HFFc6 (cell line): ENCODE measurements at regions not wholly inside any gene's neighbourhood (a gene's known extent, or its start where the extent isn't known, plus 50 kb on each side); places are given as distances from the start of the nearest gene placed in this dataset.
"Not testable (repeated sequence)": the region's sequence is repeated elsewhere in the genome, so short reads cannot be mapped to it uniquely, and the experiment has no call there.

Source experiments
- DNase-seq: peaks from one replicate; pipeline ENCODE4 v3.0.0-alpha.2; 2018
- H3K27ac Mint-ChIP-seq: 2 replicates; pipeline ENCODE4 v1.8.0; 2020; ENCODE audit warnings: mild to moderate bottlenecking, mixed read lengths
- H3K27me3 Mint-ChIP-seq: 2 replicates; pipeline ENCODE4 v1.8.0; 2021; ENCODE audit warnings: mild to moderate bottlenecking, moderate library complexity, mixed read lengths; ENCODE audit not compliant: insufficient read depth
- H3K36me3 Mint-ChIP-seq: 2 replicates; pipeline ENCODE4 v1.8.0; 2021; ENCODE audit warnings: low read depth, mixed read lengths
- H3K4me1 Mint-ChIP-seq: 2 replicates; pipeline ENCODE4 v1.8.0; 2020; ENCODE audit warnings: low read depth, mixed read lengths
- H3K4me3 Mint-ChIP-seq: 2 replicates; pipeline ENCODE4 v1.8.0; 2020; ENCODE audit warnings: mild to moderate bottlenecking, moderate library complexity, mixed read lengths
- H3K9me3 Mint-ChIP-seq: 2 replicates; pipeline ENCODE4 v1.8.0; 2020; ENCODE audit warnings: mild to moderate bottlenecking, mixed read lengths
- CTCF ChIP-seq: fragments of 200-600 bp; sonication (generic); IDR thresholded peaks from 2 replicates; pipeline ENCODE4 v1.5.0; 2021; ENCODE audit warnings: antibody characterized with exemption, mild to moderate bottlenecking

GRCh38 chr2:201546576-201546975 is 95.0 kb downstream of the STRADB start:
- DNase-seq, result peak; percentile 37
- Mint-ChIP-seq H3K4me3 (peak overlapping the region; percentile 58), H3K4me1 (peaks cover 23% of the 10 kb centered on the region), H3K36me3 (peaks cover 8% of the 10 kb centered on the region), H3K27ac (peak overlapping the region; percentile 9; the same call in 1 of the 2 replicates), H3K27me3 (no peaks in the 10 kb centered on the region), H3K9me3 (no peaks in the 10 kb centered on the region)
- TF ChIP-seq CTCF, result no peak

GRCh38 chr2:201542291-201542690 is 90.8 kb downstream of the STRADB start:
- H3K4me1 Mint-ChIP-seq, result peaks cover 19% of the 10 kb centered on the region
- no peaks in the 10 kb centered on the region for H3K27me3 Mint-ChIP-seq
- peaks cover 20% of the 10 kb centered on the region for H3K36me3 Mint-ChIP-seq
- H3K27ac Mint-ChIP-seq, result no peak overlapping the region
- no peak for DNase-seq
- no peak for TF ChIP-seq CTCF
- H3K4me3 Mint-ChIP-seq, result no peak overlapping the region
- H3K9me3 Mint-ChIP-seq, result no peaks in the 10 kb centered on the region; the same call in 1 of the 2 replicates

- H3K36me3 Mint-ChIP-seq, result peaks cover 20% of the 10 kb centered on the region
- not testable (repeated sequence) for H3K27ac Mint-ChIP-seq, DNase-seq, H3K9me3 Mint-ChIP-seq, H3K27me3 Mint-ChIP-seq, H3K4me1 Mint-ChIP-seq, H3K4me3 Mint-ChIP-seq
These were observed 87.7 kb downstream of the STRADB start for GRCh38 chr2:201539271-201539670.

GRCh38 chr2:201538025-201538424 is 86.5 kb downstream of the STRADB start:
- no peaks in the 10 kb centered on the region for H3K27me3 Mint-ChIP-seq
- peaks cover 11% of the 10 kb centered on the region for H3K4me1 Mint-ChIP-seq
- TF ChIP-seq CTCF, result no peak
- H3K9me3 Mint-ChIP-seq, result peaks cover 15% of the 10 kb centered on the region
- peaks cover 28% of the 10 kb centered on the region for H3K36me3 Mint-ChIP-seq
- no peak overlapping the region for H3K4me3 Mint-ChIP-seq
- H3K27ac Mint-ChIP-seq, result no peak overlapping the region
- DNase-seq, result no peak

- DNase-seq, result no peak
- Mint-ChIP-seq H3K9me3 (peaks cover 20% of the 10 kb centered on the region), H3K27ac (no peak overlapping the region), H3K4me3 (no peak overlapping the region), H3K36me3 (peaks cover 30% of the 10 kb centered on the region), H3K27me3 (no peaks in the 10 kb centered on the region), H3K4me1 (peaks cover 24% of the 10 kb centered on the region)
- no peak for TF ChIP-seq CTCF
These were observed 85.2 kb downstream of the STRADB start for GRCh38 chr2:201536754-201537153.

GRCh38 chr2:201536046-201536445 is 84.5 kb downstream of the STRADB start:
- no peaks in the 10 kb centered on the region; the same call in 1 of the 2 replicates for H3K27me3 Mint-ChIP-seq
- H3K4me3 Mint-ChIP-seq, result no peak overlapping the region
- H3K36me3 Mint-ChIP-seq, result peaks cover 30% of the 10 kb centered on the region
- H3K4me1 Mint-ChIP-seq, result peaks cover 31% of the 10 kb centered on the region
- DNase-seq, result no peak
- TF ChIP-seq CTCF, result no peak
- peaks cover 20% of the 10 kb centered on the region for H3K9me3 Mint-ChIP-seq
- H3K27ac Mint-ChIP-seq, result no peak overlapping the region
